ENCODE measurements at regions not wholly inside any gene's neighbourhood (a gene's known extent, or its start where the extent isn't known, plus 50 kb on each side); places are given as distances from the start of the nearest gene placed in this dataset.

- Histone ChIP-seq H3K9me3 (ENCODE audit: control insufficient read depth, low read depth, low read length) (no peaks in the 10 kb centered on the region), H2AFZ (ENCODE audit: control insufficient read depth, low read length) (no peak overlapping the region), H4K20me1 (ENCODE audit: control insufficient read depth, extremely low read depth, insufficient read depth, low read length) (no peaks in the 10 kb centered on the region), H3K4me1 (ENCODE audit: control insufficient read depth, extremely low read depth, insufficient read depth, low read length) (no peaks in the 10 kb centered on the region), H3K36me3 (ENCODE audit: control insufficient read depth in 2 of 2, extremely low read depth in 1 of 2, insufficient read depth in 2 of 2, low read length in 2 of 2) (no peaks in the 10 kb centered on the region), H3K4me3 (ENCODE audit: control insufficient read depth in 2 of 3, extremely low read depth in 1 of 3, insufficient read depth in 2 of 3, low read depth in 1 of 3, low read length in 3 of 3) (no peak overlapping the region), H3K9ac (ENCODE audit: control insufficient read depth, extremely low read depth, insufficient read depth, low read length) (no peak overlapping the region), H3K79me2 (ENCODE audit: control insufficient read depth, insufficient read depth, low read length) (no peaks in the 10 kb centered on the region), H3K4me2 (ENCODE audit: control insufficient read depth, extremely low read depth, insufficient read depth, low read depth, low read length) (no peak overlapping the region), H3K27ac (ENCODE audit: control insufficient read depth, insufficient read depth, low read length) (no peak overlapping the region), H3K27me3 (ENCODE audit: control insufficient read depth, extremely low read depth, insufficient read depth, low read length) (no peaks in the 10 kb centered on the region), H3K9me1 (ENCODE audit: control insufficient read depth, extremely low read depth, insufficient read depth, low read length) (no peaks in the 10 kb centered on the region)
- no peak for FAIRE-seq
- dilution Hi-C loops (cut with MboI; ENCODE audit: extremely low pct_ligation_motif_present, low sequenced_read_pairs), result no loop called here
- no peak for DNase-seq (ENCODE audit: low read depth, low spot score)
- TF ChIP-seq EZH2 (IDR thresholded peaks at IDR 0.05; ENCODE audit: low read length) (no peak), CTCF (optimal IDR thresholded peaks at IDR 0.05 in 1 of 3, IDR thresholded peaks at IDR 0.05 in 1 of 3, conservative IDR thresholded peaks at IDR 0.05 in 1 of 3; ENCODE audit: extremely low read depth in 1 of 3, insufficient read depth in 2 of 3, low read length in 3 of 3) (no peak)
These were observed 53.3 kb upstream of the PRL start for GRCh38 chr6:22350109-22350508.

- Histone ChIP-seq H3K36me3 (ENCODE audit: control insufficient read depth in 2 of 2, extremely low read depth in 1 of 2, insufficient read depth in 2 of 2, low read length in 2 of 2) (no peaks in the 10 kb centered on the region), H3K4me2 (ENCODE audit: control insufficient read depth, extremely low read depth, insufficient read depth, low read depth, low read length) (no peak overlapping the region), H3K4me3 (ENCODE audit: control insufficient read depth in 2 of 3, extremely low read depth in 1 of 3, insufficient read depth in 2 of 3, low read depth in 1 of 3, low read length in 3 of 3) (no peak overlapping the region), H2AFZ (ENCODE audit: control insufficient read depth, low read length) (no peak overlapping the region), H3K9me1 (ENCODE audit: control insufficient read depth, extremely low read depth, insufficient read depth, low read length) (no peaks in the 10 kb centered on the region), H3K27me3 (ENCODE audit: control insufficient read depth, extremely low read depth, insufficient read depth, low read length) (no peaks in the 10 kb centered on the region), H3K79me2 (ENCODE audit: control insufficient read depth, insufficient read depth, low read length) (no peaks in the 10 kb centered on the region), H3K9me3 (ENCODE audit: control insufficient read depth, low read depth, low read length) (no peaks in the 10 kb centered on the region), H3K4me1 (ENCODE audit: control insufficient read depth, extremely low read depth, insufficient read depth, low read length) (no peaks in the 10 kb centered on the region), H3K9ac (ENCODE audit: control insufficient read depth, extremely low read depth, insufficient read depth, low read length) (no peak overlapping the region), H3K27ac (ENCODE audit: control insufficient read depth, insufficient read depth, low read length) (no peak overlapping the region), H4K20me1 (ENCODE audit: control insufficient read depth, extremely low read depth, insufficient read depth, low read length) (no peaks in the 10 kb centered on the region)
- dilution Hi-C loops (cut with MboI; ENCODE audit: extremely low pct_ligation_motif_present, low sequenced_read_pairs), result no loop called here
- DNase-seq (ENCODE audit: low read depth, low spot score), result no peak
- no peak for TF ChIP-seq CTCF (optimal IDR thresholded peaks at IDR 0.05 in 1 of 3, IDR thresholded peaks at IDR 0.05 in 1 of 3, conservative IDR thresholded peaks at IDR 0.05 in 1 of 3; ENCODE audit: extremely low read depth in 1 of 3, insufficient read depth in 2 of 3, low read length in 3 of 3)
- TF ChIP-seq EZH2 (IDR thresholded peaks at IDR 0.05; ENCODE audit: low read length), result no peak
- FAIRE-seq, result no peak
These were observed 56.3 kb upstream of the PRL start for GRCh38 chr6:22353101-22353500.
